ENCODE measurements at regions not wholly inside any gene's neighbourhood (a gene's known extent, or its start where the extent isn't known, plus 50 kb on each side); places are given as distances from the start of the nearest gene placed in this dataset.

DNA sequence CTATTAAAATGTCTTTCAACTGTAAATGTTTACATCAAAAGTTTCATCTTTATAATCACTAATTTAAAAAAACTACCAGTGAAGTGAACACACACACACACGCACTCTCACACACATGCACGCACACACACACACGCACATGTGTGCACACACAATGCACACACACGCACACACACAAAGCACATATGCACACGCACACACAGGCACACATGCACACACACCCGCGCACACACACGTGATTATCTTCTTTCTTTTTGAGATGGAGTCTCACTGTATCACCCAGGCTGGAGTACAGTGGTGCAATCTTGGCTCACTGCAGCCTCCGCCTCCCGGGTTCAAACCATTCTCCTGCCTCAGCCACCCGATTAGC, 80.0 kb upstream of the FRMD1 start:
- intact Hi-C loops (cut with DNase I; ENCODE audit: low total_unique reads) = loop anchor here (10.0 kb wide), 1 partner anchor 196 kb away; no protein-coding TSS in a partner anchor
- no peak overlapping the region for H3K4me3 ChIP-seq (ENCODE audit: low read depth, poor library complexity, severe bottlenecking)
- no peak for TF ChIP-seq POLR2A (IDR thresholded peaks at IDR 0.05)
- TF ChIP-seq, protein P1, sequence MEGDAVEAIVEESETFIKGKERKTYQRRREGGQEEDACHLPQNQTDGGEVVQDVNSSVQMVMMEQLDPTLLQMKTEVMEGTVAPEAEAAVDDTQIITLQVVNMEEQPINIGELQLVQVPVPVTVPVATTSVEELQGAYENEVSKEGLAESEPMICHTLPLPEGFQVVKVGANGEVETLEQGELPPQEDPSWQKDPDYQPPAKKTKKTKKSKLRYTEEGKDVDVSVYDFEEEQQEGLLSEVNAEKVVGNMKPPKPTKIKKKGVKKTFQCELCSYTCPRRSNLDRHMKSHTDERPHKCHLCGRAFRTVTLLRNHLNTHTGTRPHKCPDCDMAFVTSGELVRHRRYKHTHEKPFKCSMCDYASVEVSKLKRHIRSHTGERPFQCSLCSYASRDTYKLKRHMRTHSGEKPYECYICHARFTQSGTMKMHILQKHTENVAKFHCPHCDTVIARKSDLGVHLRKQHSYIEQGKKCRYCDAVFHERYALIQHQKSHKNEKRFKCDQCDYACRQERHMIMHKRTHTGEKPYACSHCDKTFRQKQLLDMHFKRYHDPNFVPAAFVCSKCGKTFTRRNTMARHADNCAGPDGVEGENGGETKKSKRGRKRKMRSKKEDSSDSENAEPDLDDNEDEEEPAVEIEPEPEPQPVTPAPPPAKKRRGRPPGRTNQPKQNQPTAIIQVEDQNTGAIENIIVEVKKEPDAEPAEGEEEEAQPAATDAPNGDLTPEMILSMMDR (IDR thresholded peaks at IDR 0.05) = no peak
- 81 to 91% methylated on average over 11 of the region's 11 CpGs for WGBS, 2 donors
- DNase-seq (ENCODE audit: low spot score in 2 of 2) = peak in 1 of 2 donors; percentile 46

- TF ChIP-seq, protein P1 (IDR thresholded peaks at IDR 0.05) = no peak
- TF ChIP-seq POLR2A (IDR thresholded peaks at IDR 0.05) = no peak
- intact Hi-C loops (cut with DNase I; ENCODE audit: low total_unique reads) = loop anchor here (10.0 kb wide), 1 partner anchor 196 kb away; no protein-coding TSS in a partner anchor
- 17 to 19% methylated on average over 19 of the region's 19 CpGs for WGBS, 2 donors
- H3K4me3 ChIP-seq (ENCODE audit: low read depth, poor library complexity, severe bottlenecking) = no peak overlapping the region
- DNase-seq (ENCODE audit: low spot score in 2 of 2) = peak in 1 of 2 donors; percentile 70
These were observed 79.4 kb upstream of the FRMD1 start for GRCh38 chr6:168158213-168158979.

GRCh38 chr6:168157272-168158212, 78.5 kb upstream of the FRMD1 start:
- TF ChIP-seq, protein P1 (IDR thresholded peaks at IDR 0.05) = no peak
- TF ChIP-seq POLR2A (IDR thresholded peaks at IDR 0.05) = no peak
- H3K4me3 ChIP-seq (ENCODE audit: low read depth, poor library complexity, severe bottlenecking) = no peak overlapping the region
- peak in 1 of 2 donors; percentile 82 for DNase-seq (ENCODE audit: low spot score in 2 of 2)
- 26 to 36% methylated on average over 18 of the region's 18 CpGs for WGBS, 2 donors
- intact Hi-C loops (cut with DNase I; ENCODE audit: low total_unique reads) = loop anchor here (10.0 kb wide), 1 partner anchor 197 kb away; no protein-coding TSS in a partner anchor

GRCh38 chr6:168156742-168157265, 77.8 kb upstream of the FRMD1 start:
- no peak overlapping the region for H3K4me3 ChIP-seq (ENCODE audit: low read depth, poor library complexity, severe bottlenecking)
- intact Hi-C loops (cut with DNase I; ENCODE audit: low total_unique reads) = loop anchor here (10.0 kb wide), 1 partner anchor 198 kb away; no protein-coding TSS in a partner anchor
- TF ChIP-seq POLR2A (IDR thresholded peaks at IDR 0.05) = no peak
- TF ChIP-seq, protein P1 (IDR thresholded peaks at IDR 0.05) = no peak
- 65 to 89% methylated on average over 12 of the region's 12 CpGs for WGBS, 2 donors
- peak in 1 of 2 donors; percentile 76 for DNase-seq (ENCODE audit: low spot score in 2 of 2)

DNA sequence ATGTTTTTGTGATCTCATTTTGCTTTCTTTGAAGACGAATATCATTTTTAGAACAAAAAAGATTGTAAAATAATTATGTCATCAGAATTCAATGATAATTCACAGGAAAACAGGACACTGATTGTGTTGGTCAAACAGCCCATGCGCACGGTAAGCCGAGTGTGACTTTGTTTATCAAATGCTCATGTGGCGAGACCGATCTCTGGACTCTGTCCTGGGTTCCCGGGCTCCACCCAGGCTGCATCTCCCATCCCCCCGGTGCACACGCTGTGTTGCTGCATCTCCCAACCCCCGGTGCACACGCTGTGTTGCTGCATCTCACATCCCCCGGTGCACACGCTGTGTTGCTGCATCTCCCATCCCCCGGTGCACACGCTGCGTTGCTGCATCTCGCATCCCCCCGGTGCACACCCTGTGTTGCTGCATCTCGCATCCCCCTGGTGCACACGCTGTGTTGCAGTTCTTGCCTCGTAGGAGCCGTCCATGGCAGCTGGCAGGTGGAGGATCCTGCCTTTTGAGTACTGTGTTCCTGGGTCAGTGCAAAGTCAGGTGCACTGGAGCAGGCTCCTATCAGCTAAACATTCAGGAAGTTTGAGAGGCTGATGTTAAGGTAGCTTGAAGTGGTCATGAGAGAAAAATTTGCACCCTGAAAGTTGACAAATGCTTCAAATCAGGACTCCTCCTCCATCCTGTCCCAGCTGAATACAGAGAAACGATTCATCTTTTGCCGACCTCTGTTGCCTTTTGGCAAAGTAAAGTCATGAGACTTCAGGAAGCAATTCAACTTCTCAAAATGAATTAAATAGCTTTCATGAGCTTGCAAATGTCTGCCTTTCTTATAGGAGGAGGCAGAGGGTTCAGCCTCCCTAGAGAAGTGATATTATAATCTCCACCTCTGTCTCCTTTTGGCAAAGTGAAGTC, 77.1 kb upstream of the FRMD1 start:
- intact Hi-C loops (cut with DNase I; ENCODE audit: low total_unique reads) = loop anchor here (10.0 kb wide), 1 partner anchor 199 kb away; no protein-coding TSS in a partner anchor
- H3K4me3 ChIP-seq (ENCODE audit: low read depth, poor library complexity, severe bottlenecking) = no peak overlapping the region
- WGBS, 2 donors = 84 to 87% methylated on average over 24 of the region's 24 CpGs
- peak in 1 of 2 donors; percentile 72 for DNase-seq (ENCODE audit: low spot score in 2 of 2)
- TF ChIP-seq, protein P1 (IDR thresholded peaks at IDR 0.05) = no peak
- no peak for TF ChIP-seq POLR2A (IDR thresholded peaks at IDR 0.05)

Data from lower leg skin (tissue), 4 donors.